ENCODE measurements at regions not wholly inside any gene's neighbourhood (a gene's known extent, or its start where the extent isn't known, plus 50 kb on each side); places are given as distances from the start of the nearest gene placed in this dataset.

DNA sequence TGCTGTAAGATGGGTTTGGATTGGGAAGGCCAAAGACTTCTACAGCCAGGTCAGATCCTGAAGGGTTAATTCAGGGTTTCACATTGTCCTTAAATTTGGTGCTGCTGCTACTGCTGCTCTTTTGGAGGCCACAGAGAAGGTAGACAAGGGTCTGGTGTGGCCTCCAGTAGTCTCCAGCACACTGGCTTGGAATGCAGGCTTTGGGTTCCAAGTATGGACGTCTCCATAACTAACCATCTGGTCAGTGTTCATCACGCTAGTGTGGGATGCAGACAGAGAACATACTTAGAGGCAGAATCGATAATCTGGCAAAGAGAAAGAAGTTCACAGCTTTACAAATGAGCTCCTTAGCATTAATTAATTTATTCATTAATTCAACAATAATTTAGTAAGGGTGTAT lies 154.1 kb downstream of the ZBTB18 start:
- H3F3A ChIP-seq (ENCODE audit: insufficient read depth, low read length, poor library complexity, severe bottlenecking) = no peaks in the 10 kb centered on the region
- H2AFZ ChIP-seq (ENCODE audit: low read depth, low read length) = no peak overlapping the region
- H3K27ac ChIP-seq (ENCODE audit: low read length) = no peak overlapping the region
- no peak for TF ChIP-seq TAF1 (IDR thresholded peaks at IDR 0.05; ENCODE audit: low read depth)
- TF ChIP-seq, protein P1, sequence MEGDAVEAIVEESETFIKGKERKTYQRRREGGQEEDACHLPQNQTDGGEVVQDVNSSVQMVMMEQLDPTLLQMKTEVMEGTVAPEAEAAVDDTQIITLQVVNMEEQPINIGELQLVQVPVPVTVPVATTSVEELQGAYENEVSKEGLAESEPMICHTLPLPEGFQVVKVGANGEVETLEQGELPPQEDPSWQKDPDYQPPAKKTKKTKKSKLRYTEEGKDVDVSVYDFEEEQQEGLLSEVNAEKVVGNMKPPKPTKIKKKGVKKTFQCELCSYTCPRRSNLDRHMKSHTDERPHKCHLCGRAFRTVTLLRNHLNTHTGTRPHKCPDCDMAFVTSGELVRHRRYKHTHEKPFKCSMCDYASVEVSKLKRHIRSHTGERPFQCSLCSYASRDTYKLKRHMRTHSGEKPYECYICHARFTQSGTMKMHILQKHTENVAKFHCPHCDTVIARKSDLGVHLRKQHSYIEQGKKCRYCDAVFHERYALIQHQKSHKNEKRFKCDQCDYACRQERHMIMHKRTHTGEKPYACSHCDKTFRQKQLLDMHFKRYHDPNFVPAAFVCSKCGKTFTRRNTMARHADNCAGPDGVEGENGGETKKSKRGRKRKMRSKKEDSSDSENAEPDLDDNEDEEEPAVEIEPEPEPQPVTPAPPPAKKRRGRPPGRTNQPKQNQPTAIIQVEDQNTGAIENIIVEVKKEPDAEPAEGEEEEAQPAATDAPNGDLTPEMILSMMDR (IDR thresholded peaks at IDR 0.05; ENCODE audit: poor library complexity, severe bottlenecking) = no peak
- no peak for TF ChIP-seq EZH2 (IDR thresholded peaks at IDR 0.05; ENCODE audit: borderline replicate concordance, insufficient read depth, low read length, poor library complexity, severe bottlenecking)
- TF ChIP-seq, protein P2, sequence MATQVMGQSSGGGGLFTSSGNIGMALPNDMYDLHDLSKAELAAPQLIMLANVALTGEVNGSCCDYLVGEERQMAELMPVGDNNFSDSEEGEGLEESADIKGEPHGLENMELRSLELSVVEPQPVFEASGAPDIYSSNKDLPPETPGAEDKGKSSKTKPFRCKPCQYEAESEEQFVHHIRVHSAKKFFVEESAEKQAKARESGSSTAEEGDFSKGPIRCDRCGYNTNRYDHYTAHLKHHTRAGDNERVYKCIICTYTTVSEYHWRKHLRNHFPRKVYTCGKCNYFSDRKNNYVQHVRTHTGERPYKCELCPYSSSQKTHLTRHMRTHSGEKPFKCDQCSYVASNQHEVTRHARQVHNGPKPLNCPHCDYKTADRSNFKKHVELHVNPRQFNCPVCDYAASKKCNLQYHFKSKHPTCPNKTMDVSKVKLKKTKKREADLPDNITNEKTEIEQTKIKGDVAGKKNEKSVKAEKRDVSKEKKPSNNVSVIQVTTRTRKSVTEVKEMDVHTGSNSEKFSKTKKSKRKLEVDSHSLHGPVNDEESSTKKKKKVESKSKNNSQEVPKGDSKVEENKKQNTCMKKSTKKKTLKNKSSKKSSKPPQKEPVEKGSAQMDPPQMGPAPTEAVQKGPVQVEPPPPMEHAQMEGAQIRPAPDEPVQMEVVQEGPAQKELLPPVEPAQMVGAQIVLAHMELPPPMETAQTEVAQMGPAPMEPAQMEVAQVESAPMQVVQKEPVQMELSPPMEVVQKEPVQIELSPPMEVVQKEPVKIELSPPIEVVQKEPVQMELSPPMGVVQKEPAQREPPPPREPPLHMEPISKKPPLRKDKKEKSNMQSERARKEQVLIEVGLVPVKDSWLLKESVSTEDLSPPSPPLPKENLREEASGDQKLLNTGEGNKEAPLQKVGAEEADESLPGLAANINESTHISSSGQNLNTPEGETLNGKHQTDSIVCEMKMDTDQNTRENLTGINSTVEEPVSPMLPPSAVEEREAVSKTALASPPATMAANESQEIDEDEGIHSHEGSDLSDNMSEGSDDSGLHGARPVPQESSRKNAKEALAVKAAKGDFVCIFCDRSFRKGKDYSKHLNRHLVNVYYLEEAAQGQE (IDR thresholded peaks at IDR 0.05; ENCODE audit: borderline replicate concordance) = no peak
- no peak for TF ChIP-seq EP300 (conservative IDR thresholded peaks at IDR 0.05; ENCODE audit: poor library complexity, severe bottlenecking)
- TF ChIP-seq RAD21 (conservative IDR thresholded peaks at IDR 0.05) = no peak
- H3K36me3 ChIP-seq (ENCODE audit: insufficient read depth, low read length) = no peaks in the 10 kb centered on the region
- no peaks in the 10 kb centered on the region for H4K20me1 ChIP-seq (ENCODE audit: insufficient read depth)
- no peak overlapping the region for H3K4me2 ChIP-seq (ENCODE audit: low read length)
- no peaks in the 10 kb centered on the region for H3K79me2 ChIP-seq (replicated peaks; ENCODE audit: insufficient read depth, low read length)
- no peaks in the 10 kb centered on the region for H3K9me2 ChIP-seq (ENCODE audit: insufficient read depth, low read length)
- no peaks in the 10 kb centered on the region for H3K9me3 ChIP-seq (ENCODE audit: low read length)
- H3K4me3 ChIP-seq (ENCODE audit: low read length) = no peak overlapping the region
- no peaks in the 10 kb centered on the region for H3K27me3 ChIP-seq (ENCODE audit: insufficient read depth, low read depth, low read length)
- H3K9ac ChIP-seq (ENCODE audit: low read length) = no peak overlapping the region

DNA sequence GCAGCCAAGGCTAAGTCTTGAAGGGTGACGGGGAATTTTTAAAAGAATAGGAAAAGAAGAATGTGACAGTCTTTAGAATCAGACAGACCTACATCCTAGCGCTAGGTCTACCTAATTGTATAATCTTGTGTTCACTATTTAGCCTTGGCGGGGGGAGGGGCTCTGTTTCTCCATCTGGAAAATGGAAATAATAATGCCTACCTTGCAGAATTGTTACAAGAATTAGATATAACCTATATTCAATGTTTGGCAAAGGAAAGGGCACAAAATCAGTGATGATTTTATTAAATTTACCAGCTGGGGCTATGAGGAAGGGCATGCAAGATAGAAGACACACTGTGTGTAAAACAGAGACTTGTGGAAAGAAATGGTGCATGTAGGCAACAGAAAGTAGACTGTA lies 154.8 kb downstream of the ZBTB18 start:
- Histone ChIP-seq H3K27me3 (ENCODE audit: insufficient read depth, low read depth, low read length) (no peaks in the 10 kb centered on the region), H3K4me3 (ENCODE audit: low read length) (no peak overlapping the region), H3K79me2 (replicated peaks; ENCODE audit: insufficient read depth, low read length) (no peaks in the 10 kb centered on the region), H3K27ac (ENCODE audit: low read length) (no peak overlapping the region), H3K9ac (ENCODE audit: low read length) (no peak overlapping the region), H2AFZ (ENCODE audit: low read depth, low read length) (no peak overlapping the region), H3K9me2 (ENCODE audit: insufficient read depth, low read length) (no peaks in the 10 kb centered on the region), H3K9me3 (ENCODE audit: low read length) (no peaks in the 10 kb centered on the region), H3F3A (ENCODE audit: insufficient read depth, low read length, poor library complexity, severe bottlenecking) (no peaks in the 10 kb centered on the region), H3K4me2 (ENCODE audit: low read length) (no peak overlapping the region), H4K20me1 (ENCODE audit: insufficient read depth) (no peaks in the 10 kb centered on the region), H3K36me3 (ENCODE audit: insufficient read depth, low read length) (no peaks in the 10 kb centered on the region)
- no peak for TF ChIP-seq MXI1 (conservative IDR thresholded peaks at IDR 0.05; ENCODE audit: poor library complexity, severe bottlenecking)
- TF ChIP-seq EZH2 (IDR thresholded peaks at IDR 0.05; ENCODE audit: borderline replicate concordance, insufficient read depth, low read length, poor library complexity, severe bottlenecking) = no peak
- TF ChIP-seq, protein P2 (IDR thresholded peaks at IDR 0.05; ENCODE audit: borderline replicate concordance) = no peak
- TF ChIP-seq RAD21 (conservative IDR thresholded peaks at IDR 0.05) = no peak
